ENCODE measurements at regions not wholly inside any gene's neighbourhood (a gene's known extent, or its start where the extent isn't known, plus 50 kb on each side); places are given as distances from the start of the nearest gene placed in this dataset.

DNA sequence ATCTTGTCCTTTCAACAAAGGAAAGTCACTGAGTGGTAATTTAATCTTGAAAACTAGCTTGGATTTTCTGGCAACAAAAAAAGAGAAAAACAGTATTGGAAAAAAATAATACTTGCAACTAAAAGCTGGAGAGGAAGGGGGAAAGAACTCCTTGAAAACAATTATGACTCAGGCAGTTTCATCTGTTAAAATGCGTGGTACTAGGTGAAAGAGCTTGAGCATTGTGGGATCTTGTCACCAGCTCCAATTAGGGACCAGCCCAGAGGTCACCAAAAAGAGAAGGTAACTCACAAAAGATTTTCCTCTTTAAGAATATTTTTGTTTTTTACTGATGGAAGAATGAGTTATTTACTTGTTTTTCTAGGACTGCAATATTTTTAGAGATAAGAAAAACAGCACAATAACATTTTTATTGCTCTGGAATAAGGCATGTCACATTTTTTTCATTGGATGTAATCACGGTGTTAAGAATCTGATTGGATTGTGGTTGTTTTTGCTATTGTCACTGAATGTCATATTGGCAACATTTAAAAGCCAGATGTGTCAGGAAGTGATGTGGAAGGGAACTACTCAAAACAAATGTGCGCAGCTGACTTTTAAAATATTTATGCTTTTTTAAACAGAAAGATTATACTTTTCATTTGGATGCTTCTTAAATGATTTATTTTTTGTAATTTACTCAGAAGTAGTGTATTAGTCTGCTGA, 78.5 kb upstream of the ADAMTS5 start:
- TF ChIP-seq EP300 (IDR thresholded peaks at IDR 0.05; ENCODE audit: borderline replicate concordance) (no peak), TAF1 (IDR thresholded peaks at IDR 0.05; ENCODE audit: low read depth) (no peak), NFIC (IDR thresholded peaks at IDR 0.05) (no peak), FOXM1 (IDR thresholded peaks at IDR 0.05; ENCODE audit: borderline replicate concordance, low read depth) (no peak), CEBPB (IDR thresholded peaks at IDR 0.05) (no peak), YY1 (IDR thresholded peaks at IDR 0.05; ENCODE audit: low read depth) (no peak), RAD21 (IDR thresholded peaks at IDR 0.05; ENCODE audit: low read depth) (no peak)
- TF ChIP-seq, protein P1, sequence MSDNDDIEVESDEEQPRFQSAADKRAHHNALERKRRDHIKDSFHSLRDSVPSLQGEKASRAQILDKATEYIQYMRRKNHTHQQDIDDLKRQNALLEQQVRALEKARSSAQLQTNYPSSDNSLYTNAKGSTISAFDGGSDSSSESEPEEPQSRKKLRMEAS (IDR thresholded peaks at IDR 0.05): no peak
- TF ChIP-seq, protein P2, sequence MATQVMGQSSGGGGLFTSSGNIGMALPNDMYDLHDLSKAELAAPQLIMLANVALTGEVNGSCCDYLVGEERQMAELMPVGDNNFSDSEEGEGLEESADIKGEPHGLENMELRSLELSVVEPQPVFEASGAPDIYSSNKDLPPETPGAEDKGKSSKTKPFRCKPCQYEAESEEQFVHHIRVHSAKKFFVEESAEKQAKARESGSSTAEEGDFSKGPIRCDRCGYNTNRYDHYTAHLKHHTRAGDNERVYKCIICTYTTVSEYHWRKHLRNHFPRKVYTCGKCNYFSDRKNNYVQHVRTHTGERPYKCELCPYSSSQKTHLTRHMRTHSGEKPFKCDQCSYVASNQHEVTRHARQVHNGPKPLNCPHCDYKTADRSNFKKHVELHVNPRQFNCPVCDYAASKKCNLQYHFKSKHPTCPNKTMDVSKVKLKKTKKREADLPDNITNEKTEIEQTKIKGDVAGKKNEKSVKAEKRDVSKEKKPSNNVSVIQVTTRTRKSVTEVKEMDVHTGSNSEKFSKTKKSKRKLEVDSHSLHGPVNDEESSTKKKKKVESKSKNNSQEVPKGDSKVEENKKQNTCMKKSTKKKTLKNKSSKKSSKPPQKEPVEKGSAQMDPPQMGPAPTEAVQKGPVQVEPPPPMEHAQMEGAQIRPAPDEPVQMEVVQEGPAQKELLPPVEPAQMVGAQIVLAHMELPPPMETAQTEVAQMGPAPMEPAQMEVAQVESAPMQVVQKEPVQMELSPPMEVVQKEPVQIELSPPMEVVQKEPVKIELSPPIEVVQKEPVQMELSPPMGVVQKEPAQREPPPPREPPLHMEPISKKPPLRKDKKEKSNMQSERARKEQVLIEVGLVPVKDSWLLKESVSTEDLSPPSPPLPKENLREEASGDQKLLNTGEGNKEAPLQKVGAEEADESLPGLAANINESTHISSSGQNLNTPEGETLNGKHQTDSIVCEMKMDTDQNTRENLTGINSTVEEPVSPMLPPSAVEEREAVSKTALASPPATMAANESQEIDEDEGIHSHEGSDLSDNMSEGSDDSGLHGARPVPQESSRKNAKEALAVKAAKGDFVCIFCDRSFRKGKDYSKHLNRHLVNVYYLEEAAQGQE (IDR thresholded peaks at IDR 0.05; ENCODE audit: low read depth): no peak

Measured in Ishikawa (cell line).